AG10803 (cell line): ENCODE measurements at regions not wholly inside any gene's neighbourhood (a gene's known extent, or its start where the extent isn't known, plus 50 kb on each side); places are given as distances from the start of the nearest gene placed in this dataset.

Experiments
- DNase-seq: peaks from one replicate; pipeline ENCODE4 v3.0.0; 2010; ENCODE audit warnings: low read depth
- H3K4me3 ChIP-seq: 2 replicates; pipeline ENCODE4 v1.5.1; 2011; ENCODE audit warnings: mild to moderate bottlenecking, low read length, control low read depth
- TF ChIP-seq, protein P1 (sequence below): conservative IDR thresholded peaks from 2 replicates; pipeline ENCODE4 v1.5.1; 2011; ENCODE audit warnings: mild to moderate bottlenecking, low read length, control low read depth, inconsistent platforms

DNA sequence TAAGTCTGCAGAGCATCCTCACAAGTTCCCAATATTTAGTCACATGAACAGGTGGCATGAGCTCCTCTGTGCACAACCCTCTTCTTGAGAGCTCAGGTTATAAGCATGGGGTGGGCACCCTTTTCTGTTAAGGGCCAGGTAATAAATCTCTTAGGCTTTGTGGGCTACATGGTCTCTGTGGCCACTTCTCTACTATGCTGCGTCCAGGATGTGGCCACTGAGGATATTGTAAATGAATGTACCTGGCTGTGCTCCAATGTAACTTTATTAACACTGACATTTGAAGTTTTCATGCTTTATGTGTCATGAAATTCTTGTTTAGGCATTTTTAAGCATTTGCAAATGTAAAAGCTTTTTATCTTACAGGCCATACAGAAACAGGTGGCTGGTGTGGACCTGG, 116.8 kb upstream of the ST6GAL2 start:
- TF ChIP-seq, protein P1, sequence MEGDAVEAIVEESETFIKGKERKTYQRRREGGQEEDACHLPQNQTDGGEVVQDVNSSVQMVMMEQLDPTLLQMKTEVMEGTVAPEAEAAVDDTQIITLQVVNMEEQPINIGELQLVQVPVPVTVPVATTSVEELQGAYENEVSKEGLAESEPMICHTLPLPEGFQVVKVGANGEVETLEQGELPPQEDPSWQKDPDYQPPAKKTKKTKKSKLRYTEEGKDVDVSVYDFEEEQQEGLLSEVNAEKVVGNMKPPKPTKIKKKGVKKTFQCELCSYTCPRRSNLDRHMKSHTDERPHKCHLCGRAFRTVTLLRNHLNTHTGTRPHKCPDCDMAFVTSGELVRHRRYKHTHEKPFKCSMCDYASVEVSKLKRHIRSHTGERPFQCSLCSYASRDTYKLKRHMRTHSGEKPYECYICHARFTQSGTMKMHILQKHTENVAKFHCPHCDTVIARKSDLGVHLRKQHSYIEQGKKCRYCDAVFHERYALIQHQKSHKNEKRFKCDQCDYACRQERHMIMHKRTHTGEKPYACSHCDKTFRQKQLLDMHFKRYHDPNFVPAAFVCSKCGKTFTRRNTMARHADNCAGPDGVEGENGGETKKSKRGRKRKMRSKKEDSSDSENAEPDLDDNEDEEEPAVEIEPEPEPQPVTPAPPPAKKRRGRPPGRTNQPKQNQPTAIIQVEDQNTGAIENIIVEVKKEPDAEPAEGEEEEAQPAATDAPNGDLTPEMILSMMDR, result no peak
- DNase-seq, result no peak
- H3K4me3 ChIP-seq, result no peak overlapping the region

DNA sequence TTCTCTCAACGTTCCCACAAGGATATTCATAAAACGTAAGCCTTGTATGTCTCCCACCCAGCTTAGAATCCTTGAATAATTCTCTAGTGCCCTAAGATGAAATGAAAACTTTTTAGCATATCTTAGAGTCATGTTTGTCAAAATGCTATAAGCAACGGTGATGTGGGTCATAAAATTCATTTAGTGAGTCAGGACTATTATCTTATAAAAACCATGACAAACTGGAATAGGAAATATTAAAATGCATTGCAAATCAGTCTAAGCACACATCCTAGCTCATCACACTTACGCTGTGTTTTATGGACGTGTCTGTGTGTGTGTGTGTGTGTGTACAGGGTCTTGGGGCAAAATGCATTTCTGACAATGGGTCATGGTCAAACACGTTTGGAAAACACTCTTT, 119.9 kb upstream of the ST6GAL2 start:
- no peak for DNase-seq
- H3K4me3 ChIP-seq, result no peak overlapping the region
- TF ChIP-seq, protein P1, result no peak

DNA sequence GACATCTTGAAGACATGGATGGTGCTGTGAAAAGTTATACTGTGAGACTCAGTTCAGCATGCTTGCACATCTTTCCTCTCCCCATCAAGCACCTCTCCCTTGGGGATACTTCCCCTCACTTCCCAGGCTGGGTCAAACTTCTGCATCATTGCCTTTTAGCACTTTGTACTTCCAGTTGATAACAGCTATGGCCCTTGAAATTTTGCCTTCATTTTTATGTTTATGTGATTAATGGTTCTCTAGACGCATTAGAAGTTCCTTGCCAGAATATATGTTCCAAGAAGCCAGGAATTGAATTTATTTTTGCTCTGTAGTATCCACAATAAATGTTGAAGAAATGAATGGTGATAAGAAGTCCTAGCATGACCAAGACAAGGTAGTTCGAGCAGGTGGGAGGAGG, 120.9 kb upstream of the ST6GAL2 start:
- TF ChIP-seq, protein P1, result no peak
- no peak for DNase-seq
- no peak overlapping the region for H3K4me3 ChIP-seq

DNA sequence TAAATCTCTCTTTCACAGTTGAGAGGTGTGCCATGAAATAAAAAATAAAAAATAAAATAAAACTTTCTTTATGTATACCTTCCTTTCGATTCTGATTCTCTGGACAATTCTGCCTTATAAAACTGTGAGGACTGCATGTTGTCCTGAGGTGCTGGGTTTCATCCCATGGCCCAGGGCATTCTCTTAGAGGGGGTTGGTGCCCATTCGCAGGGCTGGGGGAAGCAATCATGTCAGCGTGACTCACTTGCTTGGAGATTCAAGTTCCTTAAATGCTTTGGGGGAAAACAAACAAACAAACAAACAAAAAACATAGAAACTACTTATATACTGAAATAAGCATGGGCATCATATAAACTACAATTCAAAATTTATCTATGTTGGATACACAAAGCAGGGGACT, 122.0 kb upstream of the ST6GAL2 start:
- TF ChIP-seq, protein P1, result no peak
- no peak for DNase-seq
- H3K4me3 ChIP-seq, result no peak overlapping the region

GRCh38 chr2:107008843-107009242, 122.9 kb upstream of the ST6GAL2 start:
- TF ChIP-seq, protein P1, result no peak
- no peak overlapping the region for H3K4me3 ChIP-seq
- DNase-seq, result no peak

DNA sequence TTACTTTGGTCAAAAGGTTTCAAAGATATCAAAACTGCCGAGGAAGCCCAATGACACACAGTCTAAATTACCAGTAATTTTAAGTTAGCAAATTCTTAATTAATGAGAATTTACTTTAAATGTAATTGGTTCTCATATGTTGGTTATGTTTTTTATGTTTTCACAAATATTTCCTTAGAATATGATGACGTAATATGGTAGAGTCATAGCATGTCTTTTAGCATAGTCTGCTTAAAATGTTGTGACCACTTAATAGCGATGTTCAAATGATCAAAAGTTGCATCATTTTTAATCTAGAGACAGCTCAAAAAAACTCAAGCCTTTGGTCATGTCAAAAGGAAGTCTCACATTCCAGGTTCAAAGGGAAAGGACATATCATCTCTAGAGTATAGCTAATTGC, 123.3 kb upstream of the ST6GAL2 start:
- DNase-seq, result no peak
- TF ChIP-seq, protein P1, result no peak
- H3K4me3 ChIP-seq, result no peak overlapping the region

DNA sequence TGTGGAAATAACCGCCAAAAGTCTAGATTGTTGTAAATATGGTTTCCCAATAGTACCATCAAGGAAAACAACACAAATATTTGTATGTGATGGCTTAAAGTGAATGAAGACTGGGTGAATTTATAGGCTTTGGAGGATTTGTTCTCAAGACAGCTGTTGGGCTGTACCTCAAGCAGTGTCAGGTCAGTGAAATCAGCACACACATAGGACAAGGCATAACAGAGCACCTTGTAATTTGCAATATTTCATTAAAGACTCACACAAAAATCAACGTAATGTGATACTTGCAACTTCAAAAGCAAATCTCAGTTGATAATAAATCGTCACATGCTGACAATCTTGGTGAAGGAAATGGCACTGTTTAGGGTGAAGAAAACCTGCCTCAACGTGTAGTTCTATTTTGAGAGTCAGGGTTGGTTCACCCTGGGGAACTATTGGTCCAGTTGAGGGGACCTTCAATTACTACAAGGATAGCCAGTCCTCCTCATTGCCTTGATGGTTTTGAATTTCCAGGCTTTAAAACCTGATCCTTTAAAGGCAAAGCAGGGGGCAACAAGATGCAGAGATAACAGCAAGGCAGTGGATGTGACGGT, 126.8 kb upstream of the ST6GAL2 start:
- no peak for DNase-seq
- TF ChIP-seq, protein P1, result no peak
- no peak overlapping the region for H3K4me3 ChIP-seq
